Heart right ventricle (tissue), 16 donors: ENCODE measurements at regions not wholly inside any gene's neighbourhood (a gene's known extent, or its start where the extent isn't known, plus 50 kb on each side); places are given as distances from the start of the nearest gene placed in this dataset.

Experiments
- ATAC-seq, 8 donors: fragments of 200-7000 bp; cut with Tn5 transposase; one replicate each; pipeline ENCODE4 v1.9.1; 2020; ENCODE audit warnings: mild to moderate bottlenecking in 8 of 8, moderate library complexity in 8 of 8, moderate number of reproducible peaks in 1 of 8
- DNase-seq, 2 donors: peaks; one replicate each; pipeline ENCODE4 v3.0.0-alpha.2; 2020
- H3K27ac ChIP-seq, 10 donors: fragments of 200-600 bp; sonication (generic) in 2 of 10; one replicate each; pipeline versions ENCODE4 v1.5.0 to v1.8.0; 2020 to 2022; ENCODE audit warnings: mild to moderate bottlenecking in 3 of 10
- H3K27me3 ChIP-seq, 7 donors: fragments of 200-600 bp; one replicate each; pipeline ENCODE4 v1.8.0; 2021 to 2022; ENCODE audit warnings: mild to moderate bottlenecking in 2 of 7
- H3K36me3 ChIP-seq, 9 donors: fragments of 200-600 bp; sonication (generic) in 1 of 9; one replicate each; pipeline versions ENCODE4 v1.5.0 to v1.8.0; 2020 to 2022; ENCODE audit warnings: mild to moderate bottlenecking in 2 of 9
- H3K4me1 ChIP-seq, 9 donors: fragments of 200-600 bp; sonication (generic) in 1 of 9; one replicate each; pipeline versions ENCODE4 v1.5.0 to v1.8.0; 2020 to 2022; ENCODE audit warnings: mild to moderate bottlenecking in 4 of 9
- H3K4me3 ChIP-seq, 10 donors: fragments of 200-600 bp; sonication (generic) in 2 of 10; one replicate each; pipeline versions ENCODE4 v1.5.0 to v1.8.0; 2020 to 2022; ENCODE audit warnings: mild to moderate bottlenecking in 7 of 10, moderate library complexity in 2 of 10
- H3K9me3 ChIP-seq, 11 donors: fragments of 200-600 bp in 10 of 11; sonication (generic) in 2 of 11; one replicate each; pipeline versions ENCODE4 v1.5.0 to v1.8.0; 2013 to 2022; ENCODE audit warnings: mild to moderate bottlenecking in 2 of 11, control low read depth in 1 of 11, moderate library complexity in 1 of 11
- WGBS, 2 donors: extraction: QIAGEN DNeasy Blood & Tissue Kit; methylation state at CpG; one replicate each; pipeline ENCODE4 v1.1.7; 2013; ENCODE audit warnings: inconsistent platforms in 1 of 2; 5-methylcytosine and 5-hydroxymethylcytosine counted together
- intact Hi-C, 10 donors: fragments of 100-400 bp; cut with DNase I; formaldehyde crosslinking; loops; one replicate each; pipeline versions ENCODE4 v1.11.1 to v1.14.2; 2022
- TF ChIP-seq, protein P1 (sequence below), 9 donors: fragments of 200-600 bp; sonication (generic) in 2 of 9; IDR thresholded peaks; one replicate each; pipeline versions ENCODE4 v1.5.0 to v1.8.0; 2021 to 2022; ENCODE audit warnings: antibody characterized with exemption in 9 of 9, mild to moderate bottlenecking in 5 of 9, moderate library complexity in 1 of 9
- donor health status: Arrhythmogenic right ventricular cardiomyopathy.
- donor health status: ischemic (EF 13 %, LVEDD 7.1; RV severe dilation, severe dysfunction).
- donor health status: healthy with polysubstance abuse.
- donor health status: DM: no; HTN: yes; CAD: no.
- donor health status: DM: no; HTN: no; CAD: no.
- donor health status: ischemic (EF 25% LVEDD 6.9; RV normal size, moderate dysfunction).
- donor health status: ischemic (EF 25% LVEDD 5.7; RV mildly dilated, moderate dysfunction).
- donor health status: healthy.
- donor health status: DM: yes; HTN: yes; CAD: no.
- donor health status: Ischemic cardiomyopathy.
- donor health status: ischemic (EF 35%, LVEDD 5.7; RV mildly dilated, moderate dysfunction).
- donor health status: nonischemic (EF 11% LVEDD 7.7; RV severe dilation, severe dysfunction).
- donor health status: DM: yes; HTN: yes; CAD: no.
- donor health status: PGD.
- donor health status: ischemic (EF 29% LVEDD 5.4; RV normal size, mild dysfunction).
- donor health status: nonischemic (EF 23%, LVEDD 6.1; RV moderate dilation, normal function).

DNA sequence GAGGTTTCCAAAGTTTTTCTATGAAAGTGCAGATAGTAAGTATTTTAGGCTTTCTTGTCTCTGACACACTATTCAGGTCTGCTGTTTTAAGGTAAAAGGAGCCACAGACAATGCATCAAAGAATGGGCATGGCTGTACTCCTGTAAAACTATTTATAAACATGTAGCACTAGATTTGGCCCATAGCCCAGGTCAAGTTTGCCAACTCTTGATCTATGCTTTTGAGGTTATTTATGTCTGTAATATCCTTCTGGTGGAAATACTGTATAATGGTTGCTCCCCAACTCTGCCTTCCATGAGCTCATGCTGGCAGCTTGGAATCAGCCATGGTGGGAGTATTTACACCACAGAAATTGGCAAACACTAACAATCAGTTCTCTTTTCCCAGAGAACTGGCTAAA lies 244.6 kb downstream of the BUB3 start:
- no peak overlapping the region for H3K27ac ChIP-seq
- intact Hi-C loops = no loop called here

DNA sequence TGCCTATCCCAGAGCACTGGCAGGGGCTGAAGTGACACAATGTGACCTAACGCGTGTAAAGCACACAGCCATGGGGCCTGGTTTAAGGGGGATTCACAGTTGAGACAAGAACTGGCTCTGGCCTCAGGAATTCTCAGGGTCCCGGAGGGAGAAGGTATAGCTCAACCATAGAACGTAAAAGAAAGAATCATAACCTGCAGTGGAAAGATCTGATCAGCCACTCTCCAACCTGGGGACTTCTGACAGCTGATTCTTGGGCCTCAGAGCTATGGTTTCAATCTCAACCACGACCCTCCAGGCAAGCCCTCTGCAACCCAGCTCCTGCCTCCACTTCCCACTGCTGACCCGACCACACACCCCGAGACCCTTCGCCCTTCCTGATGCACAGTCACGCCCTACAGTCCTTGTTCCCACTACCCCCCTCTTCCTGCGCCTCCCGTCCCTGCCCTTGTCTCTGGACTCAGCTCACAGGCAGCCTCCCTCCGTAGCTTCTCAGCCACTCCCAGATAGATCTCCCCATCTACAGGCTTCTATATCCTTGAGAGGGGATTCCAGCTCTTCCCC lies 245.2 kb downstream of the BUB3 start:
- no peaks in the 10 kb centered on the region for H3K36me3 ChIP-seq
- no peak for ATAC-seq
- intact Hi-C loops = no loop called here
- no peak for DNase-seq
- no peaks in the 10 kb centered on the region for H3K27me3 ChIP-seq
- WGBS, 2 donors = 90 to 94% methylated on average over 12 of the region's 12 CpGs
- H3K9me3 ChIP-seq = peaks cover 0 to 18% (median 4%) of the 10 kb centered on the region in 11 donors
- H3K27ac ChIP-seq = no peak overlapping the region
- H3K4me1 ChIP-seq = no peaks in the 10 kb centered on the region
- TF ChIP-seq, protein P1, sequence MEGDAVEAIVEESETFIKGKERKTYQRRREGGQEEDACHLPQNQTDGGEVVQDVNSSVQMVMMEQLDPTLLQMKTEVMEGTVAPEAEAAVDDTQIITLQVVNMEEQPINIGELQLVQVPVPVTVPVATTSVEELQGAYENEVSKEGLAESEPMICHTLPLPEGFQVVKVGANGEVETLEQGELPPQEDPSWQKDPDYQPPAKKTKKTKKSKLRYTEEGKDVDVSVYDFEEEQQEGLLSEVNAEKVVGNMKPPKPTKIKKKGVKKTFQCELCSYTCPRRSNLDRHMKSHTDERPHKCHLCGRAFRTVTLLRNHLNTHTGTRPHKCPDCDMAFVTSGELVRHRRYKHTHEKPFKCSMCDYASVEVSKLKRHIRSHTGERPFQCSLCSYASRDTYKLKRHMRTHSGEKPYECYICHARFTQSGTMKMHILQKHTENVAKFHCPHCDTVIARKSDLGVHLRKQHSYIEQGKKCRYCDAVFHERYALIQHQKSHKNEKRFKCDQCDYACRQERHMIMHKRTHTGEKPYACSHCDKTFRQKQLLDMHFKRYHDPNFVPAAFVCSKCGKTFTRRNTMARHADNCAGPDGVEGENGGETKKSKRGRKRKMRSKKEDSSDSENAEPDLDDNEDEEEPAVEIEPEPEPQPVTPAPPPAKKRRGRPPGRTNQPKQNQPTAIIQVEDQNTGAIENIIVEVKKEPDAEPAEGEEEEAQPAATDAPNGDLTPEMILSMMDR (IDR thresholded peaks at IDR 0.05) = no peak
- H3K4me3 ChIP-seq = no peak overlapping the region

More for the DNA sequence above, 244.6 kb downstream of the BUB3 start:
- DNase-seq (no peak), ATAC-seq (no peak)
- H3K4me3 ChIP-seq = no peak overlapping the region
- peaks cover 0 to 12% (median 0%) of the 10 kb centered on the region in 11 donors for H3K9me3 ChIP-seq
- no peaks in the 10 kb centered on the region for H3K36me3 ChIP-seq
- no peaks in the 10 kb centered on the region for H3K4me1 ChIP-seq
- TF ChIP-seq, protein P1 (IDR thresholded peaks at IDR 0.05) = no peak
- H3K27me3 ChIP-seq = no peaks in the 10 kb centered on the region

DNA sequence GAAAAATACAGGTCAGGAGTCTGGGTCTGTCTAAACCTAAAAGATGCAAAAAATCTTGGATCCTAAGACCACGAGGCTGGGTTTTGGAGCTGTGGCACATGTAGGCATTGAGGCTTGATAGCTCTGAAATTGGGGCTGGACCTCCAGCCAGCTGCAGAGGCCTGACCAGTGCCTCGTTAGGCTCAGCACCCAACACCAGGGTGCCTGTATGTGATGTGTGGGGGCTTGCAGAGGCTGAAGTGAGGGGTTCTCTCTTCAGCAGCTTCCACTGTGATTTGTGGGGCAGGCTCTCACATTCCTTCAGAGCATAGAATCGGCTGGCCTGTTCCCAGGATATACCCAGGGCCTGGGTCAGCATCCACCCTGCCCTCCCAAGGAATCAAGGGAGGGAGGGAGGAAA lies 247.8 kb downstream of the BUB3 start:
- H3K4me1 ChIP-seq = no peaks in the 10 kb centered on the region
- ATAC-seq = no peak
- no peak overlapping the region for H3K27ac ChIP-seq
- 74 to 77% methylated on average over 3 of the region's 3 CpGs for WGBS, 2 donors
- DNase-seq = no peak
- H3K9me3 ChIP-seq = peaks cover 0 to 31% (median 8%) of the 10 kb centered on the region in 11 donors
- no peaks in the 10 kb centered on the region for H3K27me3 ChIP-seq
- no peak overlapping the region for H3K4me3 ChIP-seq
- intact Hi-C loops = no loop called here
- no peaks in the 10 kb centered on the region for H3K36me3 ChIP-seq
- TF ChIP-seq, protein P1 (IDR thresholded peaks at IDR 0.05) = no peak

DNA sequence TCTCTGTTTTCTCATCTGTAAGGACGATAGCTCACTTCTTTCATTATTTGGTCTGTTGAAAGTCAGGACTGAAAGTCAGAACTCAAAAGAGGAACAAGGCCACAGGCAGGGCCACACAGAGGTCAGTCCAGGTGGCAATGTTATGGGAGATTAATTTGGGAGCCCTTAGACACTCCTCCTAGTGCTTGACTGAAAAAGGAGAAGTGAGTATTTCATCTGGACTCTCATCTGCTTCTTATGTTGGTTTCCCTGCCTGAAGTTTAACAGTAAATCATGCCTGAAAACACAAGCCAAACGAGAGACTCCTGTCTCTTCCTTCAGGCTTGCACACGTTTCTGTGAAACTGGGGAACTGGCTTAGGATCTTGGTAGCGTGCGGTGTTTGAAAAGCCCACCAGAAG lies 248.5 kb downstream of the BUB3 start:
- ATAC-seq = no peak
- intact Hi-C loops = no loop called here
- 70 to 80% methylated on average over 5 of the region's 5 CpGs for WGBS, 2 donors
- Histone ChIP-seq H3K27ac (no peak overlapping the region), H3K36me3 (no peaks in the 10 kb centered on the region), H3K4me3 (no peak overlapping the region), H3K9me3 (peaks cover 0 to 31% (median 8%) of the 10 kb centered on the region in 11 donors), H3K27me3 (no peaks in the 10 kb centered on the region), H3K4me1 (no peaks in the 10 kb centered on the region)
- TF ChIP-seq, protein P1 (IDR thresholded peaks at IDR 0.05) = no peak
- DNase-seq = no peak
